GM13976 (cell line): ENCODE measurements at regions not wholly inside any gene's neighbourhood (a gene's known extent, or its start where the extent isn't known, plus 50 kb on each side); places are given as distances from the start of the nearest gene placed in this dataset.

Source experiments
- DNase-seq: peaks from one replicate; pipeline ENCODE4 v3.0.0; 2012; ENCODE audit warnings: low spot score
- in situ Hi-C: fragments of 300-500 bp; cut with MboI; formaldehyde crosslinking; loops from one replicate; pipeline ENCODE4 v1.12.0; 2022; ENCODE audit warnings: low sequenced_read_pairs, mixed read lengths, inconsistent platforms; ENCODE audit not compliant: unreplicated experiment
- TF ChIP-seq, protein P1 (sequence below): IDR thresholded peaks from 2 replicates; pipeline ENCODE4 v1.5.1; 2012; ENCODE audit warnings: borderline replicate concordance, mild to moderate bottlenecking; ENCODE audit not compliant: insufficient read depth; ENCODE audit errors: extremely low read depth, missing control alignments, control extremely low read depth

DNA sequence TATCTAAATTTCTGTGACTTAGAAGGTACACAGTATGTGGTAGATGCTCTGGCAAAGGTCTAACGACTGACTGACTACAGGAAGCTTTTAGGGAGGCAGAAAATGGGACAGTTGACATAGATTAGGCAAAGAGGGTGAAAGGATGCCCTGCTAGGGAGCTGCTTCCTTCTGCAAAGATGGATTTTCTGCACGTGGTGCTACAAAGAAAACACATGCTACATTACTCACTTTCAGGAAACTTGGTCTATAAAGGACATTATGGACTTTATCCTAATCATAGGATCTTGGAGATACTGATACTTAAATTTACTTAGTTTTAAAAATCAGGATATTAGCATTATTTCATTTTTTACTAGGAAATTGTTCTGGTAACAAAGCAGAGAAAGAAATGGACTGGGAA is 405.8 kb upstream of the ADAMTS16 start:
- in situ Hi-C loops: no loop called here
- no peak for DNase-seq
- TF ChIP-seq, protein P1, sequence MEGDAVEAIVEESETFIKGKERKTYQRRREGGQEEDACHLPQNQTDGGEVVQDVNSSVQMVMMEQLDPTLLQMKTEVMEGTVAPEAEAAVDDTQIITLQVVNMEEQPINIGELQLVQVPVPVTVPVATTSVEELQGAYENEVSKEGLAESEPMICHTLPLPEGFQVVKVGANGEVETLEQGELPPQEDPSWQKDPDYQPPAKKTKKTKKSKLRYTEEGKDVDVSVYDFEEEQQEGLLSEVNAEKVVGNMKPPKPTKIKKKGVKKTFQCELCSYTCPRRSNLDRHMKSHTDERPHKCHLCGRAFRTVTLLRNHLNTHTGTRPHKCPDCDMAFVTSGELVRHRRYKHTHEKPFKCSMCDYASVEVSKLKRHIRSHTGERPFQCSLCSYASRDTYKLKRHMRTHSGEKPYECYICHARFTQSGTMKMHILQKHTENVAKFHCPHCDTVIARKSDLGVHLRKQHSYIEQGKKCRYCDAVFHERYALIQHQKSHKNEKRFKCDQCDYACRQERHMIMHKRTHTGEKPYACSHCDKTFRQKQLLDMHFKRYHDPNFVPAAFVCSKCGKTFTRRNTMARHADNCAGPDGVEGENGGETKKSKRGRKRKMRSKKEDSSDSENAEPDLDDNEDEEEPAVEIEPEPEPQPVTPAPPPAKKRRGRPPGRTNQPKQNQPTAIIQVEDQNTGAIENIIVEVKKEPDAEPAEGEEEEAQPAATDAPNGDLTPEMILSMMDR: no peak

DNA sequence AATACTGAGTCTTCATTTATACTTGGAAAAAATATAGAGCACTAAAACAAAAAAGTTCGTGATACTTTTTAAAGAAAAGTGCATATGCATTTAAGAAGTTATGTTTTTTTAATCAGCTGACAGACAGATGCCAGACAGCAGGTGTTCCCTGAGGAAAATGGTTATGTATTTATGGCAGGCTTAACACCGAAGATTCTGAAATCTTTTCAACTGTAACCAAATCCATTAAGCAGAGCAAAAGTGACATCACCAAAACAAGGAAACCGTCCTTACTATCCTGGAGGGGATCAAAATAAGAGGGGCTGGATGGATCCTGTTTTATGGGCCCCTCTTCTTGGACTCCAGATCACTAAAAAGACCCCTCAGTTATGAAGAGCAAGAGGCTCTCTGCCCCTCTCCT is 404.9 kb upstream of the ADAMTS16 start:
- in situ Hi-C loops: no loop called here
- TF ChIP-seq, protein P1: no peak

DNA sequence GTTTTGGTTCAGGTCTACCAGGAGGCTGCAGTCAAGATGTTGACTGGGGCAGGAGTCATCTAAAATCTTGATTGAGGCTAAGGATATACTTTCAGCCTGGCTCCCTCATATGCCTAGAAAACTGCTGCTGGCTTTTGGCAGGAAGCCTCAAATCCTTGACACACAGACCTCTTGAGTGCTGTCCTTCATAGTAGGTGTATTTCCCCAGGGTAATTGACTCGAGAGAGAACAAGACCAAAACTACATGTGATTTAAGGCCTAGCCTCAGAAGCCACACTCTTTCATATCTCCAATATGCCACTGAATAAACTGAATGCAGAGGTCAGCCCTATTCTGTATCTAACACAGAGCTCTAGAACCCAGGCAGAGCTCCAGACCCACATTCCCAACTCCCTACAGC is 402.3 kb upstream of the ADAMTS16 start:
- in situ Hi-C loops: no loop called here
- no peak for DNase-seq
- TF ChIP-seq, protein P1: no peak

More for the DNA sequence above, 404.9 kb upstream of the ADAMTS16 start:
- DNase-seq: no peak

DNA sequence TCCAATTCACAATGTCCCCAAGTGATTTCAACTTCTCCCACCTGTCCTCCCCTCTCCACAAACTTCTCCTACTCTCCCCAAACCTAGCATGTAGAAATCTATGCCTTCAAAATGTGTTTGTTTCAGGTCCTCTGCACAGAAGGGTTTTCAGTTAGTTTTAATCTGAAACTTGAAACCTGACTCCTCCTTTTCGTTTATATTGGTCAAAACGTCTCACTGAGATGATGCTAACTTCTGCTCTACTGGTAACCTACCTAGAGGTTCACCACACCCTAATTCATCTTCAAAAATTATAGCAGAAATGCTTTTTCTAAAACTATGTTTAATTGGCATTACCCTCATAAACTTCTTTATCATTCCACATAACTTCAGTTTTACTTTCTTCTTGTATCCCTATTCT is 401.8 kb upstream of the ADAMTS16 start:
- TF ChIP-seq, protein P1: no peak
- in situ Hi-C loops: no loop called here
- DNase-seq: no peak

DNA sequence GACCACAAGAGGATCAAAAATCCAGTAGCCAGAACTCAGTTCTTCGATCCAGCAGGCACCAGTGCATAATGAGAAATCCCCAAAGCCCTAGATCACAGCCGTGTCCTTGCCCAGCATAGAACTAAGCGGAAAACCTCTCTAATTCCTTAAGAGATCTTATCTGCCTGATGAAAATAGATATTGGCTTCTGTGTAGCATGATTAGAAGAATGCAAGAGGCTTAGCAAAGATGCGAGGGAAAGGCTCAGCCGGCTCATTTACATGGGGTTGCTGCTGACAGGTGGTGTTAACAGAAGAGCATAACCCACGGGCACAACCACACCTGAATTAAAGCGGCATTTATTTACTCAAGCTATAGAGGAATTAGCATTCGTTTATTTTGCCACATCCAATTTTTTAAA is 400.0 kb upstream of the ADAMTS16 start:
- no peak for DNase-seq
- TF ChIP-seq, protein P1: no peak
- in situ Hi-C loops: no loop called here

DNA sequence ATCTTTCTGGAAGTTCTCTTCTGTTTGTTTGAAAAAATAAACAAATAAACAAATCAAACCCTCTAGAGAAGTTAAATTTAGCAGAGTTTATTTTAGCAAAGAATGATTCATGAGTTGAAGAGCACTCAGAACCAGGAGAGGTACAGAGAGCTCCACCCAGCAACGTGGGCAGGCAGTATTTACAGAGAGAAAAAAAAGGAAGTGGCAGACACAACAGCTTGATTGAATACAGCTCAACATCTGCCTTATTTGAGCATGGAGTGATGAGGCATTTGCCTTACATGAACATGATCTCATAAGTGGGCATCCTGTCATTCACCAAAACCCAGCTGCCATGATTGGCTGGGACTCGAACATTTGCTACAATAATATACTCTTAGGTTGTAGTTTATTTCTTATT is 381.6 kb upstream of the ADAMTS16 start:
- TF ChIP-seq, protein P1: no peak
- DNase-seq: no peak
- in situ Hi-C loops: no loop called here

DNA sequence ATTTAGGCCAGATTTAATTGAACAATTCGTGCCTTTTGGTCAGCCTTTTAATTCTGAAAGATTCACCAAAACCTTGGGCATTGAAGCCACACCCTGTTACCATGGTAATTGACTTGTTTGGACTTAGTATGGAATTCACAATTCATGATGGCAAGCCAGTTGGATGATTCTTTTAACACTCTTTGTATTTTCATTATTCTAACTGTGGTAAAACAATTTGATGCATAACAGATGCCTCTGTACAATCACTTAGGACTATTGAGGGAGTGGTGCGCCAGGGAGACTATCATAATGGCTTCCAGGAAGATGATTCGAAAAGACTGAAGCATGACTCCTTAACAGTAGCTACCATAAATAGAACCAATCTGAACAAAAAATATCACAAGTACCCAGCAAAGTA is 381.1 kb upstream of the ADAMTS16 start:
- TF ChIP-seq, protein P1: no peak
- no peak for DNase-seq
- in situ Hi-C loops: no loop called here
